GM18502 (cell line): ENCODE measurements at regions not wholly inside any gene's neighbourhood (a gene's known extent, or its start where the extent isn't known, plus 50 kb on each side); places are given as distances from the start of the nearest gene placed in this dataset.
"Not testable (repeated sequence)": the region's sequence is repeated elsewhere in the genome, so short reads cannot be mapped to it uniquely, and the experiment has no call there.

ENCODE experiments used
- ATAC-seq: cut with Tn5 transposase; IDR thresholded peaks from one replicate; pipeline ENCODE4 v1.9.1; 2021; ENCODE audit warnings: mild to moderate bottlenecking; ENCODE audit not compliant: unreplicated experiment, poor library complexity

DNA sequence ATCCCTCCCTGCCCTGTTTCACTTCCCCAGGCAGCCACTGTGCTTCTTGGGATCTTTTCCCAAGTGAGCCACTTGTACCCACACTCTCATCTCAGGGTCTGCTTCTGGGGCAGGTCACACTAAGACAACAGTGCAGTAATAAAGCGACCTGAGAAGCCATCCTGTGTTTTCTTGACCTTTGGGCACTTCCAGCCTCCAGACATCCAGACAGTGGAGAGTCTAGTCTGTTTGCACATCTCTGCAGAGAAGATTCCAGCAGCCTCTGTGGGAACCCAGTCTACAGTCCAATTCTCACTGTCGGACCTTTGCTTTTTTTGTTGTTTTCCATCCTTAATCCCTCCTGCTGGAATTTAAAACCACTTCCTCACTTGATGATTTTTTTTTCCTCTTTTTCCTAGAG lies 50.3 kb upstream of the ATP6AP2 start:
- ATAC-seq, result no peak

DNA sequence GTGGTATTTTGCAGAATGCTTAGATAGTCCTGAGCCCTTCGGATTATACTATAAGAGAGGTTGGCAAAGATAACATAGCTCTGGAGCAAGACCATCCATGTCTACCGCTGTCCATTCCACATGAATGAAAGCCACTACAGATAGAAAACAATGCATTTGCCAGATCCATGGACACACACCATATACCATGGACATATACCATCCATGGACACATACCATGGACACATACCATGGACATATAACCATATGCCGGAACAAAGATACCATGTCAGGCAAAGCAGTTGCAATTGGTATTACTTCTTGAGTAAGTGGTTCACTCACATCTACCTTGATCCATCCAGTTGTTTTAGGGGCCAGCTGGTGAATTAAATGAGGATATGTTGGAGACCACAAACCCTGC lies 53.2 kb upstream of the ATP6AP2 start:
- no peak for ATAC-seq

DNA sequence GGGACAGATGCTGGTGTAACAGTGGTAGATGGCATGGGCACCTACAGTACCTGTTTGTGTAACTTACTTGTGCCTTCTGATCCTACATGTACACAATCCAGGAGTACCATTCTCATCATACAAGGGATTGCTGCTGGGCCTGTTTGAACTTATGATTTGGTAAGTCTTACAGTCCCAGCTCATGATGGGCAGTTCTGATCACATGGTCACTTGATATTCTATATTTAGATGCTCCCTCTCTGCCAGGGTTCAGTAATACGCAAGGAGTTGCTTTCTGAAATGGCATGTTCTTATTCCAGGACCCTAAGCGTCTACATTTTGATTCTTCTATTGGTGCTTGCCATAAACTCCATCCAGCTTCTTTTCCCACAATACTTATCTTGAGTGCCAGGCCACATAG lies 54.4 kb upstream of the ATP6AP2 start:
- ATAC-seq, result no peak

DNA sequence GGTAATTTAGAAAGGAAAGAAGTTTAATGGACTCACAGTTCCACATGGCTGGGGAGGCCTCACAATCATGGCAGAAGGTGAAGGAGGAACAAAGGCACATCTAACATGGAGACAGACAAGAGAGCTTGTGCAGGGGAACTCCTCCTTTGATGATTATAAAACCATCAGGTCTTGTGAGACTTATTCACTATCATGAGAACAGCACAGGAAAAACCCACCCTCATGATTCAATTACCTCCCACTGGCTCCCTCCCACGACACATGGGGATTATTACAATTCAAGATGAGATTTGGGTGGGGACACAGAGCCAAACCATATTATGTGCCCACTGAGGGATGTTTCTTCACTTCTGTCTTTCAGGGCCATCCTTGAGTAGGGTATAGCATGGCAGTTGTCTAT lies 54.9 kb upstream of the ATP6AP2 start:
- not testable (repeated sequence) for ATAC-seq

DNA sequence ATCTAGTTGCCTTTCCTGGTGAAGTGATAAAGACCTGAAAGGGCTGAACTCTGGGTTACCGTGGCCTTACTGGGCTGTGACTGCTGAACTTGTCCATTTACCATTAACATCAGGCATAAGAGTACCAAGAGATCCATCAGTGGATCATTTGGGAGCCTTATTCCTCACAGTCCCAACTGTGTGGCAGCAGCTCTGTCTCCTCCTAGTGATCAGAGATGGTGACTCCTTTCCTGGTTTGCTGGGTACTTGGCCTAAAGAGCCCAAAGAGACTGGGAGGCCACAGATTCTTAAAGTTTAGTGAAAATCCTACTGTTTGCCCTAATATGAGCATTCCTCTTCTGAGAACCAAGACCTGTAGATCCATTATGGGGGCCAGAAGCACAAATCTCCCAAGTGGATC lies 56.3 kb upstream of the ATP6AP2 start:
- no peak for ATAC-seq

DNA sequence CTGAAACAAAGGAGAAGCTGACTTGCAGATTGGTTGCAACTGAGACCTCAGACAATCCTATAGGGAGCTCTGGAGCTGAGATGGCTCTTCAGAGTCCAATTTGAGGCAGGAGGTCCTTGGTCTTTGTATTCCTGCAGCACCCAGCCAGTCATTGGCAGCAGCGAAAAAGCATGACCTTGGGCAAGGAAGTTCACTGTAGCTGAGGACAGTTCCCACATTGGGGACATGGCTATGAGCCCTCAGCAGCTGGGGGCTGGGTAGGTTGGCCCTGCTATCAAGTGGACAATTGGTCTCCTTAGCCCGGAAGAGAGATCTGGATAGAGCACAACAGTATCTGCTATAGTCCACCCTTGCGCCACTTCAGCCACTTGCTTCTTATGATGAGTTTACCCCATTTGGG lies 56.9 kb upstream of the ATP6AP2 start:
- ATAC-seq, result no peak

DNA sequence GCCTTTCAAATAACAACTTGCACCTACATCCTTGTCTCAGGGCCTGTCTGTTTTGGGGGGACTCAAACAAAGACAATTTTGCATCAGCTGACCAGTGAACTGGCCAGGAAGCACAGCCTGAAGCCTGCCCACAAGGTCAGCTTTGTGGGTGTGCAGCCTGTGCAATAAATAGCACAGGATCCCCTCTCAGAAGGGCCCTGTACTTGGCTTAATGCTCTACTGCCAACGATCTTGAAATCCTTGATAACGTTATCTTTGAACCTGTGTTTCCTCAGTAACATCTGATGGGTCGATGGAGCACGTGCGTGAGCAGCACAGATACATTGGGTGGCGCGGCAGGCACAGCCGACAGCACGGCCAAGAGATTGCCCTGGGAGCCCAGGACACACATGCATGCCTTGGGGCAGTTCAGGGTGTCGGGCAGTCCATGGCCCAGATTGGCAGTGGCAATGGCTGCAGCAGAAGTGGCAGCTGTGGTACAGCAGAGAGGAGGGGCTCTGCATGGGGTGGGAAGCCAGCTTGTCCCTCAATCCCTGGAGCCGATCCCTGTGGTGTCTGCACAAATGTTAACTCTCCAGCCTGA lies 58.8 kb upstream of the ATP6AP2 start:
- ATAC-seq, result no peak

DNA sequence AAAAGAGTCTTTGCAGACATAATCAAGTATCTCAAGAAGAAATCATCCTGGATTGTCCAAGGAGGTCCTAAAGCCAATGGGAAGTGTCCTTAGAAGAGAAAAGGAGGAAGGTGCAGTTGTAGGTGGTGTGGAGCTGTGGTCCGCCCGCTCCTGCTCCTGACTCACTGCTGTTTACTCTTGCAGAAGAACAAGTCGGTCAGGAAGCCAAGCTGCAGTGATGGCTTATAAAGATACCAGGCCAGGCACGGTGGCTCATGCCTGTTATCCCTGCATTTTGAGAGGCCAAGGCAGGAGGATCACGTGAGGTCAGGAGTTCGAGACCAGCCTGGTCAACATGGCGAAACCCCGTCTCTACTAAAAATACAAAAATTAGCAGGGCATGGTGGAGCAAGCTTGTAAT lies 66.4 kb upstream of the ATP6AP2 start:
- ATAC-seq, result no peak

DNA sequence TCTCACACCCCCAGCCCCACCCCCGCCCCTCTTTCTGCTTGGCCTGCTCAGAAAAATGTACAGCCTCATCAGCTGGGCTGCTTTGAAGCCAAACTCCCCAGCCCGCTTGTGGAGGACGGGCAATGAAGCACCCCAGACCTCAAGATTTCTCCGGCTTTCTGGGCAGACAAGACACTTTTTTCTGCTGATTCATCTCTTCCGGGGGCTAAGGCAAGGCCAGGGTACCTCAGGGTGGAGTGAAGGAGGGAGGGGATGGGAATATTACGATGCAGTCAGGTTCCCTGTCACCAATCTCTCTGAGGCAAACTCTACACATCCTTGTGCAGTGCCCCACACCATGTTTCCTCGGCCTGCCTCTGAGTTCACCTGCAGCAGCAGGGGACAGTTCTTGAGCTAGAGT lies 66.9 kb upstream of the ATP6AP2 start:
- ATAC-seq, result no peak

DNA sequence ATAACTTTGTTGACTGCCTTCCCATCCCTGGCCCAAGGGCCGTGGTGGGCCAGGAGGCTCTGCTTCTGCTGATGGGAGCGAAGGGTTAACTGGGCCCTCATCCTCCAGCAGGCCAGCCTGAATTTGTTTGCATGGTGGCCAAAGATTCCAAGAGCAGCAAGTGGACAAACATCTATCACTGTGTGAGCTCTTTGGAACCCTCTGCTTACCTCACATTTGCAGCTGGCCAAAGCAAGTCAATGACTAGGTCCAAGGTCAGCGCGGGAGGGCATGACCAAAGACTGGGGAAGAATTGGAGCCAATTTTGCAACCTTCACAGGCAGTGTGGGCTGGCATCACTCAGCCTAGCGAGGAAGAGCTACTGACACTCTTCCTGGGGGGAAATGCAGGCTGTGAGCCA lies 67.8 kb upstream of the ATP6AP2 start:
- no peak for ATAC-seq

DNA sequence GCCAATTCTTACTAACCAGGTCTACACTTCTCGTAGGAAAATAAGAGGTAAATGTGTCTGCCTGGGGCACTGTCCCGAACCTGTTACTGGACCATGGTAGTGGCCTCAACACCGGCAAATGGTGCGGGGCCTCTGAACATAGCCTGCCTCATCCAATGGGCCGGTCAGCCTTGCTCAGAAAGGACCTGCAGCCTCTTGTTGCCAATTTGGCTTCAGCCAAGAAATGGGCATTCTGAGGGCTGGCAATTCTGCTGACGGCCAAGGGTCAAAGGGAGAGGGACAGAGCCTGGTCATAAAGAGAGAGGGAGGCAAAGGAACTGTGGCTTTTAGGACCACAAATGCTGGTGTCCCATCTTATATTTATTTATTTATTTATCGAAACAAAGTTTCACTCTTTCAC lies 69.5 kb upstream of the ATP6AP2 start:
- ATAC-seq, result no peak

DNA sequence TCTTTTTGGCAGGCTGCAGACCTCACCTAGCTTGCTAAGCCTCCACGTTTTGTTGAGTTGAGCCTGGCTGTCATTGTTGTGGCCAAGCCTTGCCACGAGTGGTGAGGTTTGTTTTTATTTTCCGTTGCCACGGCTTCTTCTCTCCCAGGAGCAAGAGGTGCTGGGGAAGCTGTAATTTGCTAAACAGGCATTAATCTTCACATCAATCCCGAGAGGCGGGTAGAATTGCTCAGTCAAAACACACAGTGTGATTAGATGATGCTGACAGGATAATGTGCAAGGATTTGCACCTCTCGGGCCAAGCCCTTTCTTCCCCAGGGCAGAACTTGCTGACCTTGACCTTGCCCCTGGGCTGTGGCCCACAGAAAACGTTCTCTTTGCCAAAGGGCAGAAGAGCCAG lies 72.2 kb upstream of the ATP6AP2 start:
- no peak for ATAC-seq

DNA sequence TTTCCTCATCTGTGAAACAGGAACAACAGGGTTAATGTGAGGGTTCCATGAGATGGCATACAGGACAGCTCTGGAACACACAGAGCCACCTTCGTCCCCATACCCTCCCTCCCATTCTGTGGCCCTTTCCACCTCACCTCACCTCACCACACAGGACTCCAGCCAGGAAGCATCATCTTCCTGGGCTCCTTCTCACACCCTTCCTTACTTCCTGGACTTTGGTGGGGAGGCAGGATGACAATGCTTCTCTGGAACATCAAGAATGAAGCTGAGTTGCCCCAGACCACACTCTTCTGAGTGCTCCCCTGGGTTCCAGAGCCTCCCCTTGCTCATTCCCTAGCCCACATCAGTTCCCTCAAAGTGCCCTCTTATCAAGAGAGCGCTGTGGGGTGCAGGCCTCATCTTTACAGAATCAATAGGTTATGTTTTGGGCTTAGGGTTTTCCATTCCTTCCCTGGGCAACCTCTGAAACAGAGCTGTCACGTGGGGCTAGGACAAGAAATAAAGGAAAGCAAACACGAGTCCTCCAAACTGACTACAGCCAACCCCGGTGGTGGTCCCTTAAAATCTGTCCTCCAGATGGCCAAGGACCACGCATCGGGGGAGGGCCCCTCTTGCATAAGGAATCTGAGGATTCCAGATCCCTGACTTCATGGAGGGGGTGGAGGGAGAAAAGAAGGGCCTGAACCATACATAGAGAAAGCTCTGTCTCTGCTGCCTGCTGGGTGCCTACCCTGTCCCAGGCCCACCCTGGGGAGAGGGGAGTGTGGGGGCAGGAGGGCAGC lies 74.4 kb upstream of the ATP6AP2 start:
- no peak for ATAC-seq

DNA sequence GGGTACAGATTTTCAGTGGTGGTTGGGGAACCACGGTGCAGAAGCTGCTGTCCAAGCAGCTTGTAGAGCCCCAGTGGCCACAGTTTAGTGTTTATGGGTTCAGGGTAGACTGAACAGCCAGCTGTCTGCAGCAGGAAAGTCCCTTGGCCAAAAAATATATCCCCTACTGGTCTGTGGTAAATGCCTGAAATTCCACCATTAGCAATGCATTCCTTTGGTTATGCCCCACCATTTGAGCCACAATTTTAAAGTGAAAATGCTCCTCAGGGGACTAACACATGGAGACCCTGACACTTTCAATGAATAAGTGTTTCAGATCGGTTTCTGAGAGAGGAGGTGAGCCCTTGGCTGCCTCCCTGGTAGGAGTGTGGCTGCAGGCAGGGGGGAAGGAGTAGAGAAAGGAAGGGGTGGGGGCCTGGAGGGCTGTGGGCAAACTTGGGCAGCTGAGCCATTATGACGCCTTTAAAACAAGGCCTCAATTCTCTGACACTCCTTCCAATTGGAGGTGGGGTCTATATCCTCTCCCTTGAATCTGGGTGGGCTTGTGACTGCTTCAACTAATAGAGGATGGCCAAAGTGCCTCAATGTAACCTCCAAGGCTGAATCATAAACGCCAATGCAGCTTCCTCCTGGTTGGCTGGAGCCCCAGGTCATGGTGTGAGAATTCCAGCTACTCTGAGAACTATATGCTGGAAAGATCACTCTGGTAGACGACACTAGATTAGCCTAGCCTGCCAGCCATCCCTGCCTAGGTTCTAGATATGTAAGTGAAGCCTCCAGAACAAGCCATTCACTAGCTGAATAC lies 75.8 kb upstream of the ATP6AP2 start:
- ATAC-seq, result no peak

DNA sequence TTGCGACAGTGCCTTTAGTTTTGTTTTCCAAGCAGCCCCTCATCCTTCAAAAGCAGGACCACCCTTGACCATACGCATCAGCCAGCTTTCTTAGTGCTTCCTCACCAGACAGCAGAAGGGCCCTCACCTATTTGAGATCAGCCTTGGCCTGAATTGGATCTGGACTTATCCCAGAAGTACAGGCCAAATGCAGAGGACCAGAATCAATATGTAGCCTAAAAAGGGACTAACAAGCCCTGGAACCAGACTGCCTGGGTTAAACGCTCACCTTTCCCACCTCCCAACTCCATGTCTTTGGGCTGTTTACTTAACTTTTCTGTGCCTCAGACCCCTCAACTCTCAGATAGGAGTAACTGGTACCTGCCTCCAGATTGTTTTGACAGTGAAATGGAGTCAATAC lies 77.7 kb upstream of the ATP6AP2 start:
- ATAC-seq, result no peak

DNA sequence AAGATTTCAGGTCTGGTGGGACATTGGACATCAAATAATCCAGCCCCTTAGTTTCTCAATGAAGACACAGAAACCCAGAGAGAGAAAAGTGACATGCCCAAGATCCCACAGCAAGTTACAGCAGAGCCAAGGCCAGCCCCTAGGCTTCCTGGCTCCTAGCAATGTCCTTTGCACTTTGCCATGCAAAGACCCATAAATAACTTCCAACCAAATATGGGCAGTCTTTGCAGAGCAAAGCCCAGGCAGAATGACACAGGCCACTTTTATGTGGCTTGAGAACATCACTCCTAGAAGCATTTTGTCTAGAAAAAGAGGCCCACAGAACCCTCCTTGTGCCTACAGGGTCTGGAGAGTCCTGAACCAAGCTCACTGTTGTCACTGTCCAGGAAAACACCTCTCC lies 78.1 kb upstream of the ATP6AP2 start:
- ATAC-seq, result no peak

DNA sequence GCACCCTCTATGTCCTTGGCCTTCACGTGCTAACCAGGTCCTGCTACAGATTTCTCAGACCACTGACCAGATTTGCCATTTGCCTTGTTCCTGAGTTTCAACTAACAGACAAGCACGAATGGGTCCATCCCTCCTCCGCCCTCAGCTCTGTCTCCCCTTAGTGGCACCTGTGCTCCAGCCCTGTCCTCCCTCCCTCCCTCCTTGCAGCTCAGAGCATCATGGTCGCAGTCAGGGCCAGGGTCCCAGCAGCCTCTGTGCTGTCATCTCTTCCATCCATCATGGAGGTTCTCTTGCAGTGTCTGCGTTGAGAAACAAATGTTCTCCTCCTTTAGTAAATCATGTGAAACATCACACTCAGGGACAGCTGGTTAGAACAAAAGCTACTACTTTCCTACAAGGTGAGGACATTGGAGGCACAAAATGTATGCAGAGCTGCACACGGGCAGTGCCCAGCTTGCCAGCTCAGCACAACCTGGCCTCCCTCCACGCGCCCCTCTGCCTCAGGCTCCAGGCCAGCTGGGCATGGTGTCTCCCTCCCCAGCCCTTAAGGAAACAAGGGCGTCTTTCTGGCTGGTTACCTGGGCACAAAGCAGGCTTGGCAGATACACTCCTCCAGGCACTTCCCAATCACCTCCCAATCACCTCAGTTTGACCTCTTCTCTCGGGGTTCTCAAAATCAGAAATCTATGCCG lies 79.5 kb upstream of the ATP6AP2 start:
- no peak for ATAC-seq

DNA sequence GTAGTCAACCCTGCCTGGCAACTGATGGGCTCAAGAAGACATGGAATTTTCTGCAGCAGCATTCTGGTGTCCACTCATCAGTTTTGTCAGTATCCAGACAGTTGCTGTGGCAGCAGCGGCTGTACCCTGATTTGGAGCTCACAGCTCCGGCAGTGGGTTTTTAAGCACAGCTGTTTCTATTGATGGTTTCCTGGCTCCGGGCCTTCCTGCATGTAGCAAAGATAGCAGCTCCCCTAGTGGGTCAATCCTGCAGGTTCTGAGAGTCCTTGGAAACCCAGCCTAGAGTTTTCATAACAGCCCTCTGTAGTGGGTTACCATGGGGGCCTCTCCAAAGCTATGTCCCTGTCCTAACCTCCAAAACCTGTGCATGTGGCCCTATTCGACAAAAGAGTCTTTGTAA lies 84.0 kb upstream of the ATP6AP2 start:
- no peak for ATAC-seq

DNA sequence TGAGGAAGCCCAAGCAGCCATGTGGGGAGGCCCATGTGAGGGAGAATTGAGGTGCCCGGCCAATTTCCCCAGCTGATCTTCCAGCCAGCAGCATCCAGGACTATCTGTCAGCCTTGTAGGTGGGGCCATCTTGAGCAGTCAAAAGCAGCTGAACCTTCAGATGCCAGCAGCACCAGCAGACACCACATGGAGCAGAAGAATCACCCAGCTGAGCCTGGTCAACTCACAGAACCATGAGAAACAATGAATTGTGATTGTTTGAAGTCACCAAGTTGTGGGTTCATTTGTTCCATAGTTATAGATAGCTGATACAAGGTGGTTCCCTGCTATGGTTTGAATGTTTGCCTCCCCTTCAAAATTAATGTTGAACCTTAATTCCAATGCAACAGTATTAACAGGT lies 85.1 kb upstream of the ATP6AP2 start:
- ATAC-seq, result no peak

DNA sequence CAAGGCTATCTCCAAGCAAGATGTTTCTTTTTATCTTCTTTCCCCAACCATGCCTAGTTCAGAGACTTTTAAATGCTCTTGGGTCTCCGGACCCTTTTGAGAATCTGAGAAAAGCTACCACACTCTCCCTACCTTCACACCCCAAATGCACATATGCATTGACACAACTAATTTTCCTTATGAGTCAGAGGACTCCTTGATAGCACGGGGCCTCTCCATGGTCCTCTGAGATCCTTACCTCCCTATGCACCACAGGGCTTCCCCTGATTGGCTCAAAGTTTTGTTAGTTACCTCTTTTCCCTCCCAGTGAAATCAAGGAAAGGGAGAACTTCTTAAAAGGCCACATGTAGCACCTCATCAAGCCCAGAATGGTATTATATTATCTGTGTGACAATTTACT lies 86.8 kb upstream of the ATP6AP2 start:
- no peak for ATAC-seq

DNA sequence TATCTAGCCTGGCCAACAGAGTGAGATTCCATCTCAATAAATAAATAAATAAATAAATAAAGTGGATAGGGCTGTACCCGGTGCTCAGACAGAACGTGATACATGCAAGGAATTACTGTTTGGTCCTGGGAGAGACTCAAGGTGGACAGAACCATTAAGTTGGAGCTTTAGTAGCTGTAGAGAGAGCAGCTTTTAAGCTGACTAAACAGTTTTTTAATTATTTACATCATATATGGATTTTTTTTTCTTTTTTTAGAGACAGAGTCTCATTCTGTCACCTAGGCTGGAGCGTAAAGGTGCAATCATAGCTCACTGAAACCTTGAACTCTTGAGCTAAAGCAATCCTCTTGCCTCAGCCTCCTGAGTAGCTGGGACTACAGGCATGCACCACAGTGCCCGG lies 92.5 kb upstream of the ATP6AP2 start:
- no peak for ATAC-seq
